Panc1 (cell line): ENCODE measurements at regions not wholly inside any gene's neighbourhood (a gene's known extent, or its start where the extent isn't known, plus 50 kb on each side); places are given as distances from the start of the nearest gene placed in this dataset.

Experiments
- ATAC-seq: fragments of 200-7000 bp; cut with Tn5 transposase; 2 replicates; pipeline ENCODE4 v1.9.1; 2020; ENCODE audit warnings: mild to moderate bottlenecking, moderate library complexity
- BruUV-seq: library from RNA; stranded (reverse); fragments of 400-500 nt; replicated peaks from 2 replicates; lab custom pipeline; 2021; lab: Mats Ljungman, UMichigan
- CTCF ChIA-PET: fragments of 300-600 bp; sonication (Branson Sonifier 250); formaldehyde crosslinking; loops from one replicate; lab custom pipeline; 2022; ENCODE audit warnings: antibody characterized with exemption; lab: Charles Lee
- POLR2A ChIA-PET: fragments of 300-600 bp; sonication (Branson Sonifier 250); formaldehyde crosslinking; loops from one replicate; lab custom pipeline; 2022; ENCODE audit warnings: antibody characterized with exemption; lab: Charles Lee
- DNase-seq: peaks from one replicate; pipeline ENCODE4 v3.0.0-alpha.2; 2010; ENCODE audit warnings: low read depth, low spot score
- H3K27ac ChIP-seq: 2 replicates; pipeline ENCODE4 v1.5.1; 2011; ENCODE audit warnings: mild to moderate bottlenecking, low read length, inconsistent platforms
- H3K27me3 ChIP-seq: fragments of 200-500 bp; sonication (Bioruptor generic); 2 replicates; pipeline ENCODE4 v1.6.0; 2014; ENCODE audit warnings: low read length, inconsistent platforms; ENCODE audit not compliant: control insufficient read depth, insufficient read depth
- H3K36me3 ChIP-seq: fragments of 200-500 bp; sonication (Bioruptor generic); 2 replicates; pipeline ENCODE4 v1.5.1; 2014; ENCODE audit warnings: inconsistent platforms, mild to moderate bottlenecking, low read length, moderate library complexity; ENCODE audit not compliant: control insufficient read depth, insufficient read depth
- H3K4me1 ChIP-seq: 2 replicates; pipeline ENCODE4 v1.5.1; 2011; ENCODE audit warnings: inconsistent platforms, mild to moderate bottlenecking, low read length, moderate library complexity; ENCODE audit not compliant: control insufficient read depth, insufficient read depth
- H3K4me3 ChIP-seq, 2 experiments: 2 replicates each; pipeline ENCODE4 v1.5.1; 2011 to 2012; ENCODE audit warnings: low read depth in 2 of 2, low read length in 2 of 2, mild to moderate bottlenecking in 2 of 2, inconsistent platforms in 1 of 2, moderate library complexity in 1 of 2
- H3K9me3 ChIP-seq: fragments of 200-500 bp; sonication (Bioruptor generic); 2 replicates; pipeline ENCODE4 v1.5.1; 2014; ENCODE audit warnings: low read depth, mild to moderate bottlenecking, inconsistent platforms, low read length, moderate library complexity; ENCODE audit not compliant: control insufficient read depth, insufficient read depth
- CTCF ChIP-seq: fragments of 450-650 bp; IDR thresholded peaks from 2 replicates; pipeline ENCODE4 v1.5.1; 2017; ENCODE audit warnings: mild to moderate bottlenecking
- POLR2AphosphoS5 ChIP-seq: IDR thresholded peaks from 2 replicates; pipeline ENCODE4 v1.6.1; 2012; ENCODE audit warnings: mild to moderate bottlenecking, low read depth, low read length, moderate library complexity
- REST ChIP-seq, 2 experiments: IDR thresholded peaks; 2 replicates each; pipeline ENCODE4 v1.6.1; 2011 to 2012; ENCODE audit warnings: low read depth in 2 of 2, control low read depth in 1 of 2, low read length in 1 of 2, mild to moderate bottlenecking in 1 of 2, moderate library complexity in 1 of 2; ENCODE audit not compliant: insufficient read depth in 1 of 2
- SIN3A ChIP-seq: IDR thresholded peaks from 2 replicates; pipeline ENCODE4 v1.6.1; 2012; ENCODE audit warnings: low read depth, mild to moderate bottlenecking, low read length, moderate library complexity, borderline replicate concordance; ENCODE audit not compliant: insufficient read depth
- TCF7L2 ChIP-seq: IDR thresholded peaks from 2 replicates; pipeline ENCODE4 v1.6.1; 2011; ENCODE audit warnings: mild to moderate bottlenecking, low read depth, low read length, inconsistent platforms
- in situ Hi-C: cut with HindIII; loops from 2 replicates; pipeline ENCODE4 v1.10.0; 2016; ENCODE audit warnings: low sequenced_read_pairs, low pct_unique_long_range_greater_than_20kb
- intact Hi-C: fragments of 100-400 bp; cut with micrococcal nuclease; formaldehyde crosslinking; loops from one replicate; pipeline ENCODE4 v1.10.0; 2022; ENCODE audit not compliant: unreplicated experiment

- H3K36me3 ChIP-seq: no peaks in the 10 kb centered on the region
- ChIA-PET POLR2A (no interaction called here), CTCF (no interaction called here)
- no peak overlapping the region for H3K4me3 ChIP-seq
- peaks cover 9% of the 10 kb centered on the region; the same call in 1 of the 2 replicates for H3K27me3 ChIP-seq
- no TSS peak for BruUV-seq
- intact Hi-C loops: no loop called here
- TF ChIP-seq CTCF (no peak), POLR2AphosphoS5 (no peak), SIN3A (no peak), REST (IDR thresholded peaks at IDR 0.05; ENCODE audit: insufficient read depth in 1 of 2, low read depth in 2 of 2, low read length in 1 of 2) (no peak), TCF7L2 (no peak)
- no peak overlapping the region for H3K27ac ChIP-seq
- no peak for ATAC-seq
- DNase-seq: no peak
- no peaks in the 10 kb centered on the region for H3K9me3 ChIP-seq
- no peaks in the 10 kb centered on the region for H3K4me1 ChIP-seq
- in situ Hi-C loops: no loop called here
These were observed 407.3 kb downstream of the MATN1 start for GRCh38 chr1:30316056-30316455.

- H3K27me3 ChIP-seq: peaks cover 9% of the 10 kb centered on the region; the same call in 1 of the 2 replicates
- H3K9me3 ChIP-seq: no peaks in the 10 kb centered on the region
- no peak overlapping the region for H3K27ac ChIP-seq
- intact Hi-C loops (no loop called here), in situ Hi-C loops (no loop called here)
- ChIA-PET CTCF (interaction anchor here (0.7 kb wide), 1 partner anchor 65 kb away, joined by 3 read pairs; no protein-coding TSS in a partner anchor), POLR2A (no interaction called here)
- TF ChIP-seq REST (IDR thresholded peaks at IDR 0.05; ENCODE audit: insufficient read depth in 1 of 2, low read depth in 2 of 2, low read length in 1 of 2) (no peak), SIN3A (no peak)
- no peak overlapping the region for H3K4me3 ChIP-seq
- H3K36me3 ChIP-seq: no peaks in the 10 kb centered on the region
- ATAC-seq (no peak), DNase-seq (no peak)
- no peaks in the 10 kb centered on the region for H3K4me1 ChIP-seq
- no TSS peak for BruUV-seq
These were observed 408.0 kb downstream of the MATN1 start for GRCh38 chr1:30315185-30315960.
